Activated CD4-positive, alpha-beta T cell treated with anti-CD3 and anti-CD28 coated beads, Interleukin-2, amount 10 ng/mL, durations not matched to agents 24 days and 14 days (primary cell): ENCODE measurements at regions not wholly inside any gene's neighbourhood (a gene's known extent, or its start where the extent isn't known, plus 50 kb on each side); places are given as distances from the start of the nearest gene placed in this dataset.

Experiments used
- DNase-seq: peaks from one replicate; pipeline ENCODE4 v3.0.0; 2022
- H3K27ac Mint-ChIP-seq: one replicate; pipeline ENCODE4 v1.8.0; 2022; ENCODE audit warnings: mild to moderate bottlenecking, mixed read lengths
- H3K27me3 Mint-ChIP-seq: one replicate; pipeline ENCODE4 v1.8.0; 2022; ENCODE audit warnings: mixed read lengths
- H3K36me3 Mint-ChIP-seq: one replicate; pipeline ENCODE4 v1.8.0; 2022; ENCODE audit warnings: low read depth, mild to moderate bottlenecking, mixed read lengths
- H3K4me1 Mint-ChIP-seq: one replicate; pipeline ENCODE4 v1.8.0; 2021; ENCODE audit warnings: mixed read lengths
- H3K4me3 Mint-ChIP-seq: one replicate; pipeline ENCODE4 v1.8.0; 2022; ENCODE audit warnings: mild to moderate bottlenecking, moderate library complexity, mixed read lengths
- H3K9me3 Mint-ChIP-seq: one replicate; pipeline ENCODE4 v1.8.0; 2021; ENCODE audit warnings: mixed read lengths
- intact Hi-C: fragments of 100-400 bp; cut with micrococcal nuclease; formaldehyde crosslinking; loops from one replicate; pipeline ENCODE4 v1.15.1; 2023

DNA sequence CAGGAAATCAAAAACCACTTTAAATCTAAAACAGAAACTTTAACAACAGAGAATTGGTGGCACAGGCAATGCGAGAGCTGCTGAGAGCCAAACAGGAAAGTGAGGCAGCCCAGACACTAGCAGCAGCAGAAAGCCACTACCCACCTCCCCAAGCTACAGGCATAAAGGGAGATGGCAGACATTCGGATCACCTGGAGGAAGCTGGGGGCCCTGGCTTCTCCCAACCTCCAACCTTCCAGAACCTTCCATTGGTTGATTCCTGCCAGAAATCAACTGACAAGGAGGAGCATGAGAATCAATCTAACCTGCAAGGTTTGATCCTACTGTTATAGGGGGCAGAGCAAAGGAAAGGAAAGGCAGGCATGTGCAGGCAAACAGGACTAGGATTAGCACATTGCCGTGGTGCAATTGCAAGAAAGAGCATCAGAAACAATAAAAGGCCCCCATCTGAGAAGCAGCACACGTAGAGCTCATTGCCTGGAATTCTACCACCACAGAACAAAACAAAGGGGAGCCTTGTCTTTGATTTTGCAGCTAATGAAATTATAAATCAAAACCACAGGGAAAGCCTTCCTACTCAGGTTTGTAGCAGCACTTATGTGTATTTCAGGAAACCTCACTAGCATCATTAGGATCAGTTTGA is 427.3 kb upstream of the RASGEF1B start:
- Mint-ChIP-seq H3K36me3 (no peaks in the 10 kb centered on the region), H3K4me1 (no peaks in the 10 kb centered on the region), H3K4me3 (no peak overlapping the region), H3K27me3 (no peaks in the 10 kb centered on the region), H3K9me3 (no peaks in the 10 kb centered on the region), H3K27ac (no peak overlapping the region)
- no peak for DNase-seq
- intact Hi-C loops, result no loop called here

GRCh38 chr4:81896936-81897335 is 425.2 kb upstream of the RASGEF1B start:
- intact Hi-C loops, result no loop called here
- Mint-ChIP-seq H3K4me1 (no peaks in the 10 kb centered on the region), H3K36me3 (no peaks in the 10 kb centered on the region), H3K4me3 (no peak overlapping the region), H3K9me3 (no peaks in the 10 kb centered on the region), H3K27me3 (no peaks in the 10 kb centered on the region), H3K27ac (no peak overlapping the region)
- DNase-seq, result no peak

DNA sequence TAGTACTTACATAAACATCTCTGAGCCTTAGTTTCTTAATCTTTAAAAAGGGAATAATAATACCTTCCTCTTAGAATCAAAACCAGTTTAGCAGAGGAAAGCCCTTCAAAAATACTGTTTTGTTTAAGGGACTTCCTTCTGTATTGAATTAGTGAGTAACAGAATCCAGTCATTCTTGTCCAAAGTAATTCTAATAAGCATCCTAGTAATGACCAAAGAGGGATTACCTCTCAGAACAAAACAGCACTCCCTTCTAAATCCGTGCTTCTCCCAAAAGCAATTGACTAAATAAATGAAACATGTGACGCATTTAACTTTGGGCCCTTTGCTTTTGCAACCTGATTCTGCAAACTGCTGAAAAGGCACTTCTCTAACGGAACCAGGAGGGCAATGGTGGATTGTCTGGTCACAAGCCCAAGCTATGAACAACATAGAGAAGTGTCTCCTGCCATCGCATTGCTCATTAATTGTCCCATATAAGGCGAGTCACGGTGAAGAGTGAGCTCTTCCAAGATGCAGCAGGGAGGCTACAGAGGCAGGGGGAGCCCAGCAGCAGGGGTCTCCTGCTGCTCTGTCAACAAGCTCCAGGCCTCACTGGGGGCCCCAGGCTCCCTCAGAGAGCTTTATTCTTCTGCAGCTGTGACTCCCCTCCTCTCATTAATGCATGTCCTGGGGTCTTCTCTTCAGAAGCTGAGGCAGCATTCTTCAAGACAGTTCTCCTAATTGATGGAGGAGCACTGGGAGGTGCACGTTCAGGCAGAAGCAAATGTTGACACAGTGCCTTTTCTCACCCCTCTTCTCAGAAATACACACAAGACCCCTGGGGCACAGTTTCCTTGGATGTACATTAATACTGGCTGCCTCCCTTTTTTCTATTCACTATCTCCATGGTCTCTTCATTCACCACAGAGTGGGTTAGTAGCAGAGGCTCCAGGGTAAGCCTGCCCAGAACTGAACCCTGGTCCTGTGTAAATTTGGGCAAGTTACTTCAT is 419.6 kb upstream of the RASGEF1B start:
- no peaks in the 10 kb centered on the region for H3K4me1 Mint-ChIP-seq
- H3K9me3 Mint-ChIP-seq, result no peaks in the 10 kb centered on the region
- H3K36me3 Mint-ChIP-seq, result no peaks in the 10 kb centered on the region
- peaks cover 4% of the 10 kb centered on the region for H3K27me3 Mint-ChIP-seq
- no peak overlapping the region for H3K4me3 Mint-ChIP-seq
- intact Hi-C loops, result no loop called here
- H3K27ac Mint-ChIP-seq, result no peak overlapping the region
- DNase-seq, result no peak

- H3K4me3 Mint-ChIP-seq, result no peak overlapping the region
- no peak for DNase-seq
- intact Hi-C loops, result no loop called here
- no peak overlapping the region for H3K27ac Mint-ChIP-seq
- no peaks in the 10 kb centered on the region for H3K36me3 Mint-ChIP-seq
- H3K9me3 Mint-ChIP-seq, result no peaks in the 10 kb centered on the region
- peaks cover 5% of the 10 kb centered on the region for H3K27me3 Mint-ChIP-seq
- no peaks in the 10 kb centered on the region for H3K4me1 Mint-ChIP-seq
Observed at GRCh38 chr4:81884986-81885385, 413.3 kb upstream of the RASGEF1B start.

- Mint-ChIP-seq H3K4me3 (no peak overlapping the region), H3K27ac (no peak overlapping the region), H3K9me3 (no peaks in the 10 kb centered on the region), H3K4me1 (no peaks in the 10 kb centered on the region), H3K27me3 (peaks cover 5% of the 10 kb centered on the region), H3K36me3 (no peaks in the 10 kb centered on the region)
- DNase-seq, result no peak
- intact Hi-C loops, result no loop called here
Observed at GRCh38 chr4:81883530-81884450, 412.1 kb upstream of the RASGEF1B start.

- intact Hi-C loops, result no loop called here
- DNase-seq, result no peak
- Mint-ChIP-seq H3K27ac (no peak overlapping the region), H3K4me3 (no peak overlapping the region), H3K27me3 (peaks cover 5% of the 10 kb centered on the region), H3K36me3 (no peaks in the 10 kb centered on the region), H3K9me3 (no peaks in the 10 kb centered on the region), H3K4me1 (no peaks in the 10 kb centered on the region)
Observed at GRCh38 chr4:81883004-81883403, 411.3 kb upstream of the RASGEF1B start.

- Mint-ChIP-seq H3K27ac (no peak overlapping the region), H3K4me1 (no peaks in the 10 kb centered on the region), H3K9me3 (no peaks in the 10 kb centered on the region), H3K36me3 (no peaks in the 10 kb centered on the region), H3K4me3 (no peak overlapping the region), H3K27me3 (peaks cover 5% of the 10 kb centered on the region)
- no peak for DNase-seq
- intact Hi-C loops, result no loop called here
Observed at GRCh38 chr4:81881855-81882621, 410.3 kb upstream of the RASGEF1B start.

DNA sequence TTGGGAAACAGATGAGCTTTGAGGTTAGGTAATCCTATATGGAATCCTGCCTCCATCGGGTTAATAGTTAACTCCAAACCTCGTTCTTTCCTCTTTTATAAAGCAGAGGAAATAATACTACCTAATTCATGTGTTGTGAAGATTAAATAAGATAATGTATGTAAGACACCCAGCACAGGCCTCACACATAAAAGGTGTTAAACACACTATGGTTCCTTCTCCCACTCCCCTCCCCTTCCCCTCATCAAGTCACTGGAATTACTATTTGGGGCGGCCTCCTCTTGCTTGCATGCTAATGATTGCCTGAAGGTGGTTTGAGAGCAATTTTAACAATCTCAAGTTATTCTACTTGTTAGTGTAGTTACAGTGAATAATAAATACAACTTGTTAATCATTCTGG is 404.4 kb upstream of the RASGEF1B start:
- DNase-seq, result no peak
- intact Hi-C loops, result no loop called here
- no peak overlapping the region for H3K4me3 Mint-ChIP-seq
- H3K27me3 Mint-ChIP-seq, result no peaks in the 10 kb centered on the region
- H3K9me3 Mint-ChIP-seq, result no peaks in the 10 kb centered on the region
- no peak overlapping the region for H3K27ac Mint-ChIP-seq
- no peaks in the 10 kb centered on the region for H3K4me1 Mint-ChIP-seq
- no peaks in the 10 kb centered on the region for H3K36me3 Mint-ChIP-seq

GRCh38 chr4:81874661-81875515 is 403.2 kb upstream of the RASGEF1B start:
- H3K4me1 Mint-ChIP-seq, result no peaks in the 10 kb centered on the region
- intact Hi-C loops, result no loop called here

DNA sequence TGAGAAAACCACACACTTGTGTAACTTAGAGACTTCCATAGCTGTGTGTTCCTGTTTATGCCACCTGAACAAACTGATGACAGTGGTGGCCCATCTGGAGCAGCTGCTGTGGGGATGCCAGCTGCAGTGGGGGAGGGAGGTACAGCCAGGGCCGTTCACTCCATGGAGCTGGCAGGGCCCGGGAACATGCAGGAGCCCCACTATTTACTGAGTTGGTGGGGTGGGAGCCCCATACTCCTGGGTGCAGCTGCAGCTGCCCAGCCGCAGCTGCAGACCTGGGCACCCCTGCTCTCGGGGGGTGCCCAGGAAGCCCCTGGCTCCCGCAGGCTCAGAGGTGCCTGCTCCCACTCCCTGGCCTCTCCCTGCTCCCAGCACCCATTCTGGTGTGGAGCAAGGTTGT is 398.6 kb upstream of the RASGEF1B start:
- Mint-ChIP-seq H3K27ac (no peak overlapping the region), H3K4me1 (no peaks in the 10 kb centered on the region), H3K4me3 (no peak overlapping the region), H3K36me3 (no peaks in the 10 kb centered on the region), H3K27me3 (peaks cover 2% of the 10 kb centered on the region), H3K9me3 (peaks cover 3% of the 10 kb centered on the region)
- no peak for DNase-seq
- intact Hi-C loops, result no loop called here

More at GRCh38 chr4:81874661-81875515, 403.2 kb upstream of the RASGEF1B start:
- Mint-ChIP-seq H3K27ac (no peak overlapping the region), H3K9me3 (no peaks in the 10 kb centered on the region), H3K4me3 (no peak overlapping the region), H3K27me3 (no peaks in the 10 kb centered on the region), H3K36me3 (no peaks in the 10 kb centered on the region)
- no peak for DNase-seq

DNA sequence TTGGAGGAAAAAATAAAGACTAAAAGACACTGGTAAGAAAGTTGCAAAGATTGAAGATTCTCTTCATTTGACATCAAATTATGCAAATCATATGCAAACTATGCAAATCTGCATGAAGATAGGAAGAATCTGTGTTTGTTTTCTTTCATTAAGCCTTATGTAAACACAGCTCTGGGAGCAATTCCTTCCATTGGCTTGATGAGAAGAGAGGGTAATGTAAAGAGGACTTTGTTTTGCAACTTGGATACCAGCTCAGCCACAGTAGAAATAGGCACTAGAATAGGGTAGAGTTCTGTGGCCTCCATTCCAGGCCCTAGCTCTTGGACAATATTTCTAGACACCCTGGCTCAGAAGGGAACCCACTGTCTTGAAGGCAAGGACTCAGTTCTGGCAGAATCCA is 388.4 kb upstream of the RASGEF1B start:
- Mint-ChIP-seq H3K4me3 (no peak overlapping the region), H3K4me1 (no peaks in the 10 kb centered on the region), H3K36me3 (no peaks in the 10 kb centered on the region), H3K27ac (no peak overlapping the region), H3K9me3 (no peaks in the 10 kb centered on the region), H3K27me3 (no peaks in the 10 kb centered on the region)
- DNase-seq, result no peak
- intact Hi-C loops, result no loop called here

GRCh38 chr4:81854406-81854805 is 382.7 kb upstream of the RASGEF1B start:
- peaks cover 9% of the 10 kb centered on the region for H3K9me3 Mint-ChIP-seq
- intact Hi-C loops, result no loop called here
- H3K27me3 Mint-ChIP-seq, result no peaks in the 10 kb centered on the region
- no peak for DNase-seq
- H3K36me3 Mint-ChIP-seq, result no peaks in the 10 kb centered on the region
- no peak overlapping the region for H3K27ac Mint-ChIP-seq
- H3K4me1 Mint-ChIP-seq, result peaks cover 6% of the 10 kb centered on the region
- no peak overlapping the region for H3K4me3 Mint-ChIP-seq
